ENCODE measurements at regions not wholly inside any gene's neighbourhood (a gene's known extent, or its start where the extent isn't known, plus 50 kb on each side); places are given as distances from the start of the nearest gene placed in this dataset.
"Not testable (repeated sequence)": the region's sequence is repeated elsewhere in the genome, so short reads cannot be mapped to it uniquely, and the experiment has no call there.

GRCh38 chr14:38623661-38624060 lies 367.8 kb upstream of the CLEC14A start:
- peaks cover 6% of the 10 kb centered on the region for H3K9me3 Mint-ChIP-seq
- DNase-seq (ENCODE audit: low spot score in 2 of 2) (no peak), ATAC-seq (ENCODE audit: low read depth) (no peak)
- no peak overlapping the region for H3K27ac Mint-ChIP-seq
- no peaks in the 10 kb centered on the region for H3K36me3 Mint-ChIP-seq
- H3K4me3 Mint-ChIP-seq, result no peak overlapping the region
- no peaks in the 10 kb centered on the region for H3K27me3 Mint-ChIP-seq
- no peaks in the 10 kb centered on the region for H3K4me1 Mint-ChIP-seq

GRCh38 chr14:38618514-38618913 lies 362.6 kb upstream of the CLEC14A start:
- Mint-ChIP-seq H3K27ac (no peak overlapping the region), H3K27me3 (no peaks in the 10 kb centered on the region), H3K4me3 (no peak overlapping the region), H3K4me1 (no peaks in the 10 kb centered on the region), H3K9me3 (peaks cover 5% of the 10 kb centered on the region), H3K36me3 (no peaks in the 10 kb centered on the region)
- DNase-seq (ENCODE audit: low spot score in 2 of 2) (no peak), ATAC-seq (ENCODE audit: low read depth) (no peak)

- Mint-ChIP-seq H3K36me3 (no peaks in the 10 kb centered on the region), H3K4me3 (no peak overlapping the region), H3K9me3 (peaks cover 5% of the 10 kb centered on the region), H3K4me1 (no peaks in the 10 kb centered on the region), H3K27me3 (no peaks in the 10 kb centered on the region), H3K27ac (no peak overlapping the region)
- ATAC-seq (ENCODE audit: low read depth) (no peak), DNase-seq (ENCODE audit: low spot score in 2 of 2) (no peak)
Measured at GRCh38 chr14:38616959-38617358, 361.1 kb upstream of the CLEC14A start.

GRCh38 chr14:38611928-38612327 lies 356.0 kb upstream of the CLEC14A start:
- no peak overlapping the region for H3K4me3 Mint-ChIP-seq
- H3K9me3 Mint-ChIP-seq, result peaks cover 1% of the 10 kb centered on the region
- H3K36me3 Mint-ChIP-seq, result no peaks in the 10 kb centered on the region
- no peak for DNase-seq (ENCODE audit: low spot score in 2 of 2)
- H3K27ac Mint-ChIP-seq, result no peak overlapping the region
- no peaks in the 10 kb centered on the region for H3K4me1 Mint-ChIP-seq
- H3K27me3 Mint-ChIP-seq, result no peaks in the 10 kb centered on the region
- no peak for ATAC-seq (ENCODE audit: low read depth)

GRCh38 chr14:38608244-38608643 lies 352.4 kb upstream of the CLEC14A start:
- H3K36me3 Mint-ChIP-seq, result no peaks in the 10 kb centered on the region
- DNase-seq (ENCODE audit: low spot score in 2 of 2), result no peak
- no peak for ATAC-seq (ENCODE audit: low read depth)
- no peak overlapping the region for H3K27ac Mint-ChIP-seq
- no peak overlapping the region for H3K4me3 Mint-ChIP-seq
- H3K9me3 Mint-ChIP-seq, result peaks cover 1% of the 10 kb centered on the region
- H3K27me3 Mint-ChIP-seq, result no peaks in the 10 kb centered on the region
- no peaks in the 10 kb centered on the region for H3K4me1 Mint-ChIP-seq

- Mint-ChIP-seq H3K36me3 (no peaks in the 10 kb centered on the region), H3K4me3 (no peak overlapping the region), H3K9me3 (peaks cover 1% of the 10 kb centered on the region), H3K27me3 (no peaks in the 10 kb centered on the region), H3K4me1 (no peaks in the 10 kb centered on the region), H3K27ac (no peak overlapping the region)
- DNase-seq (ENCODE audit: low spot score in 2 of 2) (no peak), ATAC-seq (ENCODE audit: low read depth) (no peak)
Measured at GRCh38 chr14:38605193-38606114, 349.6 kb upstream of the CLEC14A start.

GRCh38 chr14:38600572-38600971 lies 344.7 kb upstream of the CLEC14A start:
- ATAC-seq (ENCODE audit: low read depth); H3K27ac Mint-ChIP-seq; H3K36me3 Mint-ChIP-seq; H3K4me3 Mint-ChIP-seq; H3K9me3 Mint-ChIP-seq; H3K27me3 Mint-ChIP-seq; DNase-seq (ENCODE audit: low spot score in 2 of 2); H3K4me1 Mint-ChIP-seq: not testable (repeated sequence)

GRCh38 chr14:38593476-38593875 lies 337.6 kb upstream of the CLEC14A start:
- ATAC-seq (ENCODE audit: low read depth), result no peak
- Mint-ChIP-seq H3K36me3 (no peaks in the 10 kb centered on the region), H3K27me3 (no peaks in the 10 kb centered on the region)

GRCh38 chr14:38592764-38593442 lies 337.0 kb upstream of the CLEC14A start:
- Mint-ChIP-seq H3K27ac (no peak overlapping the region), H3K4me1 (no peaks in the 10 kb centered on the region), H3K4me3 (no peak overlapping the region), H3K9me3 (peaks cover 1% of the 10 kb centered on the region), H3K36me3 (no peaks in the 10 kb centered on the region), H3K27me3 (no peaks in the 10 kb centered on the region)
- ATAC-seq (ENCODE audit: low read depth) (no peak), DNase-seq (ENCODE audit: low spot score in 2 of 2) (no peak)

More at GRCh38 chr14:38593476-38593875, 337.6 kb upstream of the CLEC14A start:
- no peak for DNase-seq (ENCODE audit: low spot score in 2 of 2)
- peaks cover 1% of the 10 kb centered on the region for H3K9me3 Mint-ChIP-seq
- no peak overlapping the region for H3K27ac Mint-ChIP-seq
- H3K4me3 Mint-ChIP-seq, result no peak overlapping the region
- H3K4me1 Mint-ChIP-seq, result no peaks in the 10 kb centered on the region

- ATAC-seq (ENCODE audit: low read depth) (no peak), DNase-seq (ENCODE audit: low spot score in 2 of 2) (no peak)
- H3K27ac Mint-ChIP-seq, result no peak overlapping the region
- H3K9me3 Mint-ChIP-seq, result peaks cover 5% of the 10 kb centered on the region
- H3K4me1 Mint-ChIP-seq, result no peaks in the 10 kb centered on the region
- no peaks in the 10 kb centered on the region for H3K36me3 Mint-ChIP-seq
- no peaks in the 10 kb centered on the region for H3K27me3 Mint-ChIP-seq
- no peak overlapping the region for H3K4me3 Mint-ChIP-seq
Measured at GRCh38 chr14:38589747-38590350, 334.0 kb upstream of the CLEC14A start.

- Mint-ChIP-seq H3K9me3 (peaks cover 5% of the 10 kb centered on the region), H3K27me3 (no peaks in the 10 kb centered on the region), H3K4me1 (no peaks in the 10 kb centered on the region), H3K36me3 (no peaks in the 10 kb centered on the region), H3K27ac (no peak overlapping the region), H3K4me3 (no peak overlapping the region)
- ATAC-seq (ENCODE audit: low read depth) (no peak), DNase-seq (ENCODE audit: low spot score in 2 of 2) (no peak)
Measured at GRCh38 chr14:38583471-38583870, 327.6 kb upstream of the CLEC14A start.

- H3K9me3 Mint-ChIP-seq, result peaks cover 7% of the 10 kb centered on the region
- DNase-seq (ENCODE audit: low spot score in 2 of 2) (no peak), ATAC-seq (ENCODE audit: low read depth) (no peak)
- H3K4me1 Mint-ChIP-seq, result no peaks in the 10 kb centered on the region
- H3K36me3 Mint-ChIP-seq, result no peaks in the 10 kb centered on the region
- no peaks in the 10 kb centered on the region for H3K27me3 Mint-ChIP-seq
- no peak overlapping the region for H3K4me3 Mint-ChIP-seq
- no peak overlapping the region for H3K27ac Mint-ChIP-seq
Measured at GRCh38 chr14:38578278-38578681, 322.4 kb upstream of the CLEC14A start.

- Mint-ChIP-seq H3K27ac (no peak overlapping the region), H3K36me3 (no peaks in the 10 kb centered on the region), H3K4me1 (no peaks in the 10 kb centered on the region), H3K27me3 (no peaks in the 10 kb centered on the region), H3K4me3 (no peak overlapping the region), H3K9me3 (peaks cover 7% of the 10 kb centered on the region)
- no peak for ATAC-seq (ENCODE audit: low read depth)
- DNase-seq (ENCODE audit: low spot score in 2 of 2), result no peak
Measured at GRCh38 chr14:38567703-38568102, 311.8 kb upstream of the CLEC14A start.

- H3K27ac Mint-ChIP-seq, result no peak overlapping the region
- ATAC-seq (ENCODE audit: low read depth) (no peak), DNase-seq (ENCODE audit: low spot score in 2 of 2) (no peak)
- no peaks in the 10 kb centered on the region for H3K27me3 Mint-ChIP-seq
- no peaks in the 10 kb centered on the region for H3K36me3 Mint-ChIP-seq
- no peak overlapping the region for H3K4me3 Mint-ChIP-seq
- H3K4me1 Mint-ChIP-seq, result no peaks in the 10 kb centered on the region
- H3K9me3 Mint-ChIP-seq, result peaks cover 10% of the 10 kb centered on the region
Measured at GRCh38 chr14:38561657-38562056, 305.8 kb upstream of the CLEC14A start.
